Esophagus muscularis mucosa (tissue), 4 donors: ENCODE measurements at regions not wholly inside any gene's neighbourhood (a gene's known extent, or its start where the extent isn't known, plus 50 kb on each side); places are given as distances from the start of the nearest gene placed in this dataset.

Experiments used
- DNase-seq: peaks from one replicate; pipeline ENCODE4 v3.0.0-alpha.2; 2017; ENCODE audit errors: extremely low spot score
- H3K27ac ChIP-seq, 4 donors: fragments of 200-600 bp; sonication (generic); replicated peaks in 1 of 4; 1 replicate in 3 of 4; 2 replicates in 1 of 4; pipeline ENCODE4 v1.5.1; 2016 to 2019; ENCODE audit warnings: mild to moderate bottlenecking in 1 of 4
- H3K27me3 ChIP-seq, 4 donors: fragments of 200-600 bp; sonication (generic); one replicate each; pipeline versions ENCODE4 v1.5.1 to v1.6.0; 2016 to 2019
- H3K36me3 ChIP-seq, 4 donors: fragments of 200-600 bp; sonication (generic); one replicate each; pipeline ENCODE4 v1.5.1; 2016 to 2019
- H3K4me1 ChIP-seq, 4 donors: fragments of 200-600 bp; sonication (generic); one replicate each; pipeline ENCODE4 v1.5.1; 2016 to 2019
- H3K4me3 ChIP-seq, 4 donors: fragments of 200-600 bp; sonication (generic); 1 replicate in 2 of 4; 2 replicates in 2 of 4; pipeline ENCODE4 v1.5.1; 2016 to 2019; ENCODE audit warnings: mild to moderate bottlenecking in 4 of 4, moderate library complexity in 1 of 4
- H3K9me3 ChIP-seq, 4 donors: fragments of 200-600 bp; sonication (generic); 1 replicate in 3 of 4; 2 replicates in 1 of 4; pipeline ENCODE4 v1.5.1; 2016 to 2019
- EP300 ChIP-seq: sonication (generic); formaldehyde crosslinking; IDR thresholded peaks from one replicate; pipeline ENCODE4 v1.6.1; 2017; ENCODE audit warnings: antibody characterized with exemption
- POLR2A ChIP-seq: fragments of 450-650 bp; IDR thresholded peaks from one replicate; pipeline ENCODE4 v1.6.1; 2017; ENCODE audit warnings: antibody characterized with exemption, moderate library complexity, mild to moderate bottlenecking, low read depth
- POLR2AphosphoS5 ChIP-seq, 2 donors: sonication (generic); formaldehyde crosslinking; IDR thresholded peaks; one replicate each; pipeline ENCODE4 v1.6.1; 2017; ENCODE audit warnings: antibody characterized with exemption in 2 of 2
- WGBS: methylation state at CpG from one replicate; pipeline ENCODE4 v1.1.5; 2018; 5-methylcytosine and 5-hydroxymethylcytosine counted together
- intact Hi-C: fragments of 100-400 bp; cut with DNase I; formaldehyde crosslinking; loops from one replicate; pipeline ENCODE4 v1.15.1; 2023
- TF ChIP-seq, protein P1 (sequence below), 3 experiments: fragments of 200-600 bp in 2 of 3; fragments of 450-650 bp in 1 of 3; sonication (generic) in 2 of 3; IDR thresholded peaks; one replicate each; pipeline ENCODE4 v1.5.1; 2017 to 2019; ENCODE audit warnings: antibody characterized with exemption in 3 of 3, mild to moderate bottlenecking in 2 of 3, moderate library complexity in 1 of 3

DNA sequence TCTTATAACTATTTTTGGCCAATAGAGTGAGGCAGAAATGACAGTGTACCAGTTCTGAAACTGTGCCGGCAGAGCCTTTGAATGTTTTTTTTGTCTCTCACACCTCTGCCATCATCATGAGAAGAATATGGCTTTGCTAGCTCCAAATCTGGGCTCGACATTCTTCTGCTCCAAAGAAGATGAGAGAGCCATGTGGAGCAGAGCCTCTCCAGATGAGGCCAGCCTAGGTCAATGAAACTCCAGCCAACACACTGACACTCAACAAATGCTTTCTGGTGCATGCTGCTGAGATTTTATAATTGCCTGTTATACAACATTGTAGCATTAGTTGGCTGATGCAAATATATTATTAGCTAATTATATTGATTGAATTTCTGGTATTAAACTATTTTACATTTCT is 154.7 kb downstream of the SLC38A4 start:
- TF ChIP-seq EP300 (no peak), POLR2AphosphoS5 (IDR thresholded peaks at IDR 0.05) (peak in 1 of 2 donors; percentile 20)
- TF ChIP-seq, protein P1, sequence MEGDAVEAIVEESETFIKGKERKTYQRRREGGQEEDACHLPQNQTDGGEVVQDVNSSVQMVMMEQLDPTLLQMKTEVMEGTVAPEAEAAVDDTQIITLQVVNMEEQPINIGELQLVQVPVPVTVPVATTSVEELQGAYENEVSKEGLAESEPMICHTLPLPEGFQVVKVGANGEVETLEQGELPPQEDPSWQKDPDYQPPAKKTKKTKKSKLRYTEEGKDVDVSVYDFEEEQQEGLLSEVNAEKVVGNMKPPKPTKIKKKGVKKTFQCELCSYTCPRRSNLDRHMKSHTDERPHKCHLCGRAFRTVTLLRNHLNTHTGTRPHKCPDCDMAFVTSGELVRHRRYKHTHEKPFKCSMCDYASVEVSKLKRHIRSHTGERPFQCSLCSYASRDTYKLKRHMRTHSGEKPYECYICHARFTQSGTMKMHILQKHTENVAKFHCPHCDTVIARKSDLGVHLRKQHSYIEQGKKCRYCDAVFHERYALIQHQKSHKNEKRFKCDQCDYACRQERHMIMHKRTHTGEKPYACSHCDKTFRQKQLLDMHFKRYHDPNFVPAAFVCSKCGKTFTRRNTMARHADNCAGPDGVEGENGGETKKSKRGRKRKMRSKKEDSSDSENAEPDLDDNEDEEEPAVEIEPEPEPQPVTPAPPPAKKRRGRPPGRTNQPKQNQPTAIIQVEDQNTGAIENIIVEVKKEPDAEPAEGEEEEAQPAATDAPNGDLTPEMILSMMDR (IDR thresholded peaks at IDR 0.05): no peak
- 31% methylated on average over 2 of the region's 2 CpGs for WGBS
- intact Hi-C loops: no loop called here
- Histone ChIP-seq H3K27me3 (no peaks in the 10 kb centered on the region), H3K36me3 (no peaks in the 10 kb centered on the region), H3K27ac (peak overlapping the region in 1 of 4 donors; percentile 20), H3K4me3 (no peak overlapping the region), H3K4me1 (peaks cover 0 to 16% (median 13%) of the 10 kb centered on the region in 4 donors), H3K9me3 (no peaks in the 10 kb centered on the region)
- no peak for DNase-seq

DNA sequence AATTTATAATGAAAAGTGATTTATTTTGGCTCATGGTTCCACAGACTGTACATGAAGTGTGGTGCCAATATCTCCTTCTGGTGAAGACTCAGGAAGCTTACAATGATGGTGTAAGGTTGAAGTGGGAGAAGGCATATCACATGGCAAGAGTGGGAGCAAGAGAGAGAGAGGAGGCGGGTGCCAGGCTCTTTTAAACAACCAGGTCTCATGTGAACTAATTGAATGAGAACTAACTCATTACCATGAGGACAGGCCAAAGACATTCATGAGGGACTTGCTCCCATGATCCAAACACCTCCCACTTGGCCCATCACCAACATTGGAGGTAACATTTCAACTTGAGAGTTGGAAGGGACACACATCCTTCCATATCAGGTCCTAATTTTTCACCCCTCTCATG is 155.2 kb downstream of the SLC38A4 start:
- H3K27ac ChIP-seq: peak overlapping the region in 1 of 4 donors; percentile 20
- H3K36me3 ChIP-seq: no peaks in the 10 kb centered on the region
- H3K4me3 ChIP-seq: no peak overlapping the region
- TF ChIP-seq POLR2A (no peak), EP300 (no peak), POLR2AphosphoS5 (IDR thresholded peaks at IDR 0.05) (no peak)
- TF ChIP-seq, protein P1 (IDR thresholded peaks at IDR 0.05): no peak
- peaks cover 0 to 12% (median 10%) of the 10 kb centered on the region in 4 donors for H3K4me1 ChIP-seq
- H3K9me3 ChIP-seq: no peaks in the 10 kb centered on the region
- WGBS: 95% methylated on average over 1 of the region's 1 CpG
- H3K27me3 ChIP-seq: no peaks in the 10 kb centered on the region
- DNase-seq: no peak
- intact Hi-C loops: no loop called here

DNA sequence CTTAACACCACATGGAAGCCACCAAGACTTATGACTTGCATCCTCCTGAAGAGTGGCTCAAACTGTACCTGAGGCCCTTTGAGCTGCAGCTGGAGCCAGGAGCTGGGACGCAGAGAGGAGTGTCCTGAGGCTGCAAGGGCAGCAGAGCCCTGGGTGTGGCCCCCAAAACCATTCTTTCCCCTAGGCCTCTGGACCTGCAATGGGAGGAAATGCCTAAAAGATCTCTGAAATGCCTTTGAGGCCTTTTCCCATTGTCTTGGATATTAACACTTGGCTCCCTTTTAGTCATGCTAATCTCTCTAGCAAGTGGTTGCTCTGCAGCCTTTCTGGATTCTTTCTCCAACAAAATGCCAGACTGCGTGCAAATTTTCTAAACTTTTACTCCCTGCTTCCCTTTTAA is 156.1 kb downstream of the SLC38A4 start:
- no peak for TF ChIP-seq EP300
- no peak for TF ChIP-seq POLR2AphosphoS5 (IDR thresholded peaks at IDR 0.05)
- TF ChIP-seq, protein P1 (IDR thresholded peaks at IDR 0.05): no peak
- no peak for TF ChIP-seq POLR2A
- intact Hi-C loops: loop anchor here (5.0 kb wide), 2 partner anchors 527 to 542 kb away; no protein-coding TSS in a partner anchor

DNA sequence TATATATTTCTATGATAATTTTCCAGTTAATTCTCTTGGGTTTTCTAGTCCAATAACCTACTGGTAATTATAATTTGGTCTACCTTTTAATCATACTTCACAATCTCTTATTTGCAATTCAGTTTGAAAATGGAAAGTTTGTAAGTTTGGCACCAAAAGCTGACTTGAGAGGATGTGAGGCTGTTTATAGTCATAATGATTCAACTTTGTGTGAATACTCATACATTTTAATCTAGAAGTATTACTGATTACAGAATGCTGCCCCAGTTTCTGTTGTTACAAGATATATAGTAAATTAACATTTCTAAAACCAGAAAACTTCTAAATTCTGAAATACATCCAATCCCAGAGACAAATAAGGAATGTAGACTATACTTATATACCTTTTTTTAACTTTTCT is 158.2 kb downstream of the SLC38A4 start:
- no peak overlapping the region for H3K4me3 ChIP-seq
- peaks cover 0 to 12% (median 10%) of the 10 kb centered on the region in 4 donors for H3K4me1 ChIP-seq
- H3K36me3 ChIP-seq: no peaks in the 10 kb centered on the region
- no peaks in the 10 kb centered on the region for H3K27me3 ChIP-seq
- intact Hi-C loops: loop anchor here (5.0 kb wide), 2 partner anchors 525 to 540 kb away; no protein-coding TSS in a partner anchor
- H3K27ac ChIP-seq: no peak overlapping the region
- no peak for DNase-seq
- no peaks in the 10 kb centered on the region for H3K9me3 ChIP-seq
- TF ChIP-seq POLR2AphosphoS5 (IDR thresholded peaks at IDR 0.05) (no peak), POLR2A (no peak), EP300 (no peak)
- TF ChIP-seq, protein P1 (IDR thresholded peaks at IDR 0.05): no peak

More for the DNA sequence above, 156.1 kb downstream of the SLC38A4 start:
- no peak overlapping the region for H3K27ac ChIP-seq
- DNase-seq: no peak
- peaks cover 0 to 12% (median 10%) of the 10 kb centered on the region in 4 donors for H3K4me1 ChIP-seq
- H3K4me3 ChIP-seq: no peak overlapping the region
- 74% methylated on average over 1 of the region's 2 CpGs for WGBS
- no peaks in the 10 kb centered on the region for H3K9me3 ChIP-seq
- H3K27me3 ChIP-seq: no peaks in the 10 kb centered on the region
- H3K36me3 ChIP-seq: no peaks in the 10 kb centered on the region

DNA sequence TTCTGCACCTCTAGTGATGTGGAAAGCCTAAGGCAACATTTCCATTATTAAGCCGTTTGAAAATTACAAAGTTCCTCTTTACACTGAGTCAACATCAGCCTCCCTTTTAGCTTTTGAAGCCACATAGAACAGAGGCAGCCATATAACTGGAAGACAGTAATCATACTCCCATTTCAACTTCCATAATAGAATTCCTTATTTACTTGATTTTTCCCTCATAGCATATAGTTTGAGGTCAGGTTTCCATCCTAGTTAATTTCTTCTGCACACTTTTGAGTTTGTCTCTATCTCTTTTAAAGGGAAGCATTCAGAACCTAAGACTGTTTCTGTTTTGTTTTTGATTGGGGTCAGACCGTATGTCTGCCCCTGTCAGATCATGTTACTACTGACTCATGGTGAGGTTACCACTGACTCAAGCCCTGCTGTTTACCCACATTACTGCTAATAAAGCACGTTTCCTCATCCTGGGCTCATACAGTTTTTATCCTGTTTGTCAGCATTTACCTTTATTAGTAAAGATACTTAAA is 161.0 kb downstream of the SLC38A4 start:
- WGBS: 32% methylated on average over 3 of the region's 3 CpGs
- H3K4me1 ChIP-seq: peaks cover 17 to 20% (median 18%) of the 10 kb centered on the region in 4 donors
- H3K9me3 ChIP-seq: no peaks in the 10 kb centered on the region
- H3K27me3 ChIP-seq: no peaks in the 10 kb centered on the region
- H3K27ac ChIP-seq: no peak overlapping the region
- H3K4me3 ChIP-seq: no peak overlapping the region
- no peaks in the 10 kb centered on the region for H3K36me3 ChIP-seq
- TF ChIP-seq, protein P1 (IDR thresholded peaks at IDR 0.05): no peak
- TF ChIP-seq POLR2A (no peak), EP300 (no peak), POLR2AphosphoS5 (IDR thresholded peaks at IDR 0.05) (no peak)
- intact Hi-C loops: loop anchor here (5.0 kb wide), 2 partner anchors 523 to 538 kb away; no protein-coding TSS in a partner anchor
- no peak for DNase-seq
